SK-N-SH (cell line): ENCODE measurements at regions not wholly inside any gene's neighbourhood (a gene's known extent, or its start where the extent isn't known, plus 50 kb on each side); places are given as distances from the start of the nearest gene placed in this dataset.

Experiments
- CTCF ChIA-PET: fragments of 300-600, 350-600 bp; formaldehyde crosslinking; extraction: SDS; loops from one replicate; lab custom pipeline; 2021; lab: Yijun Ruan, JAX
- POLR2A ChIA-PET: fragments of 350-600 bp; sonication (Branson Sonifier 250); formaldehyde crosslinking; extraction: SDS; loops from one replicate; lab custom pipeline; 2020; ENCODE audit warnings: antibody characterized with exemption, inconsistent platforms; lab: Yijun Ruan, JAX
- DNase-seq: peaks from one replicate; pipeline ENCODE4 v3.0.0; 2012
- H2AFZ ChIP-seq: fragments of 200-600 bp; sonication (generic); 2 replicates; pipeline ENCODE4 v1.8.1; 2016; ENCODE audit warnings: antibody characterized with exemption, mild to moderate bottlenecking, low read depth
- H3F3A ChIP-seq: fragments of 200-600 bp; sonication (generic); replicated peaks from 2 replicates; pipeline ENCODE3; 2016; ENCODE audit warnings: antibody characterized with exemption, mild to moderate bottlenecking; ENCODE audit not compliant: insufficient read depth
- H3K27ac ChIP-seq, 2 experiments: fragments of 200-500 bp in 1 of 2; fragments of 200-600 bp in 1 of 2; sonication (Bioruptor generic) in 1 of 2; sonication (generic), shearing (Covaris generic) in 1 of 2; 2 replicates each; pipeline versions ENCODE4 v1.5.1 to v1.6.1; 2014 to 2016; ENCODE audit warnings: low read depth in 2 of 2, inconsistent platforms in 1 of 2, low read length in 1 of 2, mild to moderate bottlenecking in 1 of 2, mixed read lengths in 1 of 2
- H3K27me3 ChIP-seq: fragments of 200-600 bp; sonication (generic), shearing (Covaris generic); 2 replicates; pipeline ENCODE4 v1.6.1; 2016; ENCODE audit warnings: mixed run types; ENCODE audit not compliant: insufficient read depth
- H3K36me3 ChIP-seq, 2 experiments: fragments of 200-500 bp in 1 of 2; fragments of 200-600 bp in 1 of 2; sonication (Bioruptor generic) in 1 of 2; sonication (generic) in 1 of 2; replicated peaks in 1 of 2; 2 replicates each; pipeline versions ENCODE3 to v1.5.1; 2014 to 2016; ENCODE audit warnings: low read length in 1 of 2, mild to moderate bottlenecking in 1 of 2; ENCODE audit not compliant: insufficient read depth in 2 of 2, control insufficient read depth in 1 of 2
- H3K4me1 ChIP-seq, 2 experiments: fragments of 200-500 bp in 1 of 2; fragments of 200-600 bp in 1 of 2; sonication (Bioruptor generic) in 1 of 2; sonication (generic), shearing (Covaris generic) in 1 of 2; 2 replicates each; pipeline versions ENCODE4 v1.5.1 to v1.6.1; 2014 to 2016; ENCODE audit warnings: low read depth in 1 of 2, low read length in 1 of 2, mixed run types in 1 of 2; ENCODE audit not compliant: insufficient read depth in 2 of 2, control insufficient read depth in 1 of 2
- H3K4me2 ChIP-seq: fragments of 200-600 bp; sonication (generic), shearing (Covaris generic); 2 replicates; pipeline ENCODE4 v1.6.1; 2017; ENCODE audit warnings: mixed run types
- H3K4me3 ChIP-seq, 2 experiments: fragments of 200-500 bp in 1 of 2; fragments of 200-600 bp in 1 of 2; sonication (Bioruptor generic) in 1 of 2; sonication (generic), shearing (Covaris generic) in 1 of 2; 2 replicates each; pipeline versions ENCODE4 v1.5.1 to v1.8.1; 2014 to 2016; ENCODE audit warnings: low read depth in 2 of 2, inconsistent platforms in 1 of 2, low read length in 1 of 2, mild to moderate bottlenecking in 1 of 2, mixed read lengths in 1 of 2, moderate library complexity in 1 of 2
- H3K79me2 ChIP-seq: fragments of 200-600 bp; sonication (generic); 2 replicates; pipeline ENCODE4 v1.8.1; 2017; ENCODE audit warnings: mild to moderate bottlenecking; ENCODE audit not compliant: insufficient read depth
- H3K9ac ChIP-seq: fragments of 200-600 bp; sonication (generic); 2 replicates; pipeline ENCODE4 v1.6.1; 2017; ENCODE audit warnings: mixed run types
- H3K9me2 ChIP-seq: fragments of 200-600 bp; sonication (generic); 2 replicates; pipeline ENCODE4 v1.6.1; 2017; ENCODE audit warnings: mixed run types
- H3K9me3 ChIP-seq: fragments of 200-600 bp; sonication (generic); 2 replicates; pipeline ENCODE4 v1.6.1; 2017; ENCODE audit warnings: mixed run types, mild to moderate bottlenecking, moderate library complexity
- H4K20me1 ChIP-seq: fragments of 200-600 bp; sonication (generic); 2 replicates; pipeline ENCODE4 v1.6.1; 2017; ENCODE audit warnings: mild to moderate bottlenecking, mixed run types; ENCODE audit not compliant: insufficient read depth
- EP300 ChIP-seq, 2 experiments: IDR thresholded peaks; 2 replicates each; pipeline versions ENCODE4 v1.4.0 to v1.6.1; 2012; ENCODE audit warnings: borderline replicate concordance in 1 of 2, low read depth in 1 of 2, low read length in 1 of 2
- EZH2phosphoT487 ChIP-seq: fragments of 200-600 bp; sonication (generic); IDR thresholded peaks from 2 replicates; pipeline ENCODE4 v1.6.1; 2017; ENCODE audit warnings: low read depth, mixed run types, mild to moderate bottlenecking, antibody characterized with exemption, moderate library complexity, borderline replicate concordance
- FOSL2 ChIP-seq: IDR thresholded peaks from 2 replicates; pipeline ENCODE4 v1.4.0; 2012; ENCODE audit warnings: low read depth, mild to moderate bottlenecking, moderate library complexity, borderline replicate concordance
- FOXJ3 ChIP-seq: sonication (generic); formaldehyde crosslinking; IDR thresholded peaks from 2 replicates; pipeline ENCODE4 v1.5.1; 2020; ENCODE audit warnings: mild to moderate bottlenecking, missing genetic modification reagents
- GABPA ChIP-seq: IDR thresholded peaks from 2 replicates; pipeline ENCODE4 v1.4.0; 2012; ENCODE audit warnings: low read depth, mild to moderate bottlenecking
- GATA2 ChIP-seq: sonication (generic); formaldehyde crosslinking; IDR thresholded peaks from 2 replicates; pipeline ENCODE4 v1.5.0; 2020; ENCODE audit warnings: mild to moderate bottlenecking, missing genetic modification reagents
- NRF1 ChIP-seq: IDR thresholded peaks from 2 replicates; pipeline ENCODE4 v1.6.1; 2012; ENCODE audit warnings: low read depth, mild to moderate bottlenecking, low read length
- POLR2AphosphoS5 ChIP-seq: IDR thresholded peaks from 2 replicates; pipeline ENCODE4 v1.6.1; 2012; ENCODE audit warnings: low read depth, low read length
- RCOR1 ChIP-seq: fragments of 150-350 bp; IDR thresholded peaks from 2 replicates; pipeline ENCODE4 v1.6.1; 2017; ENCODE audit warnings: antibody characterized with exemption, low read length
- RFX5 ChIP-seq: IDR thresholded peaks from 2 replicates; pipeline ENCODE4 v1.6.1; 2012; ENCODE audit warnings: mild to moderate bottlenecking, improper control_type of control experiment, low read length
- SIN3A ChIP-seq: IDR thresholded peaks from 2 replicates; pipeline ENCODE4 v1.6.1; 2012; ENCODE audit warnings: low read depth, mild to moderate bottlenecking, low read length, moderate library complexity, borderline replicate concordance
- TAF1 ChIP-seq: IDR thresholded peaks from 2 replicates; pipeline ENCODE4 v1.6.1; 2012; ENCODE audit warnings: low read depth, mild to moderate bottlenecking, low read length, moderate library complexity, borderline replicate concordance
- YY1 ChIP-seq: IDR thresholded peaks from 2 replicates; pipeline ENCODE4 v1.4.0; 2012; ENCODE audit warnings: low read depth, mild to moderate bottlenecking
- whole genome bisulfite sequencing: methylation state at CpG from one replicate; pipeline ENCODE4 v1.1.6; 2017; ENCODE audit warnings: low lambda C conversion rate; 5-methylcytosine and 5-hydroxymethylcytosine counted together
- TF ChIP-seq, protein P1 (sequence below): IDR thresholded peaks from 2 replicates; pipeline ENCODE4 v1.6.1; 2012; ENCODE audit warnings: mild to moderate bottlenecking, low read depth, low read length, moderate library complexity
- TF ChIP-seq, protein P2 (sequence below): IDR thresholded peaks from 2 replicates; pipeline ENCODE4 v1.4.0; 2012; ENCODE audit warnings: low read depth, borderline replicate concordance
- TF ChIP-seq, protein P3 (sequence below): IDR thresholded peaks from 2 replicates; pipeline ENCODE4 v1.4.0; 2012; ENCODE audit warnings: low read depth
- TF ChIP-seq, protein P4 (sequence below): fragments of 200-600 bp; sonication (generic); IDR thresholded peaks from 2 replicates; pipeline ENCODE4 v1.6.1; 2017; ENCODE audit warnings: antibody characterized with exemption, mild to moderate bottlenecking, moderate library complexity
- TF ChIP-seq, protein P5 (sequence below): fragments of 150-350 bp; IDR thresholded peaks from 2 replicates; pipeline ENCODE4 v1.6.1; 2017; ENCODE audit warnings: antibody characterized with exemption, low read length, low read depth, borderline replicate concordance
- TF ChIP-seq, protein P6 (sequence below): fragments of 150-350 bp; IDR thresholded peaks from 2 replicates; pipeline ENCODE4 v1.6.1; 2016; ENCODE audit warnings: mild to moderate bottlenecking, low read depth, low read length

DNA sequence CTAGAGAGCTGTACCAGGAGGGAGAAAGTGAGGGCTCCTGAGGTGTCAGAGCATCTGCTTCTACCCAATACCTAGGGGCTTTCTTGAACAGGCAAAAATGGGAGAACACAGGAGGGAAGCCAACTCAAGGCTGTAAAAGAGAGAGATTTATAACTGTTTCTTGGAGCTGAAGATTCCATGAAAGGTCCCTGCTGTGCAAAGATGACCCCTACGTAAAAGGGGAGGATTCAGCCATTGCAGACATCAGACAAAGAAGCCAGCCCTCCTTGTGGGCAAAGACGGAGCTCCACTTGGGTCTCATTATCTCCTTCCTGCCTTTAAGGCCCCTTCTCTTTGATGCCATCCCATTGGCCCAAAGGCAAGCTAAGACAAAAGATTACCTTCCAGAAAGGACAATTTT, 524.1 kb upstream of the CAMK1G start:
- Histone ChIP-seq H3K4me1 (peaks cover 0 to 26% of the 10 kb centered on the region in 2 experiments; a peak in 2 of 4 replicates), H3K27ac (no peak overlapping the region), H3K9me2 (no peaks in the 10 kb centered on the region), H3K9me3 (no peaks in the 10 kb centered on the region), H3K4me3 (no peak overlapping the region), H4K20me1 (no peaks in the 10 kb centered on the region), H3K36me3 (no peaks in the 10 kb centered on the region), H3K27me3 (no peaks in the 10 kb centered on the region), H3K79me2 (no peaks in the 10 kb centered on the region), H2AFZ (no peak overlapping the region), H3K9ac (no peak overlapping the region), H3K4me2 (no peak overlapping the region), H3F3A (no peaks in the 10 kb centered on the region)
- WGBS: 60% methylated on average over 2 of the region's 2 CpGs
- ChIA-PET CTCF (interaction anchor here (0.9 to 1.4 kb wide), 4 partner anchors 9 to 144 kb away, joined by 3 to 5 read pairs (median 3); no protein-coding TSS in a partner anchor), POLR2A (no interaction called here)
- no peak for DNase-seq
- TF ChIP-seq RFX5 (no peak), EZH2phosphoT487 (no peak), NRF1 (no peak), FOXJ3 (CRISPR knock-in tag) (no peak), TAF1 (no peak)
- TF ChIP-seq, protein P1, sequence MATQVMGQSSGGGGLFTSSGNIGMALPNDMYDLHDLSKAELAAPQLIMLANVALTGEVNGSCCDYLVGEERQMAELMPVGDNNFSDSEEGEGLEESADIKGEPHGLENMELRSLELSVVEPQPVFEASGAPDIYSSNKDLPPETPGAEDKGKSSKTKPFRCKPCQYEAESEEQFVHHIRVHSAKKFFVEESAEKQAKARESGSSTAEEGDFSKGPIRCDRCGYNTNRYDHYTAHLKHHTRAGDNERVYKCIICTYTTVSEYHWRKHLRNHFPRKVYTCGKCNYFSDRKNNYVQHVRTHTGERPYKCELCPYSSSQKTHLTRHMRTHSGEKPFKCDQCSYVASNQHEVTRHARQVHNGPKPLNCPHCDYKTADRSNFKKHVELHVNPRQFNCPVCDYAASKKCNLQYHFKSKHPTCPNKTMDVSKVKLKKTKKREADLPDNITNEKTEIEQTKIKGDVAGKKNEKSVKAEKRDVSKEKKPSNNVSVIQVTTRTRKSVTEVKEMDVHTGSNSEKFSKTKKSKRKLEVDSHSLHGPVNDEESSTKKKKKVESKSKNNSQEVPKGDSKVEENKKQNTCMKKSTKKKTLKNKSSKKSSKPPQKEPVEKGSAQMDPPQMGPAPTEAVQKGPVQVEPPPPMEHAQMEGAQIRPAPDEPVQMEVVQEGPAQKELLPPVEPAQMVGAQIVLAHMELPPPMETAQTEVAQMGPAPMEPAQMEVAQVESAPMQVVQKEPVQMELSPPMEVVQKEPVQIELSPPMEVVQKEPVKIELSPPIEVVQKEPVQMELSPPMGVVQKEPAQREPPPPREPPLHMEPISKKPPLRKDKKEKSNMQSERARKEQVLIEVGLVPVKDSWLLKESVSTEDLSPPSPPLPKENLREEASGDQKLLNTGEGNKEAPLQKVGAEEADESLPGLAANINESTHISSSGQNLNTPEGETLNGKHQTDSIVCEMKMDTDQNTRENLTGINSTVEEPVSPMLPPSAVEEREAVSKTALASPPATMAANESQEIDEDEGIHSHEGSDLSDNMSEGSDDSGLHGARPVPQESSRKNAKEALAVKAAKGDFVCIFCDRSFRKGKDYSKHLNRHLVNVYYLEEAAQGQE: no peak
- TF ChIP-seq, protein P2, sequence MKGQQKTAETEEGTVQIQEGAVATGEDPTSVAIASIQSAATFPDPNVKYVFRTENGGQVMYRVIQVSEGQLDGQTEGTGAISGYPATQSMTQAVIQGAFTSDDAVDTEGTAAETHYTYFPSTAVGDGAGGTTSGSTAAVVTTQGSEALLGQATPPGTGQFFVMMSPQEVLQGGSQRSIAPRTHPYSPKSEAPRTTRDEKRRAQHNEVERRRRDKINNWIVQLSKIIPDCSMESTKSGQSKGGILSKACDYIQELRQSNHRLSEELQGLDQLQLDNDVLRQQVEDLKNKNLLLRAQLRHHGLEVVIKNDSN: no peak
- TF ChIP-seq, protein P3, sequence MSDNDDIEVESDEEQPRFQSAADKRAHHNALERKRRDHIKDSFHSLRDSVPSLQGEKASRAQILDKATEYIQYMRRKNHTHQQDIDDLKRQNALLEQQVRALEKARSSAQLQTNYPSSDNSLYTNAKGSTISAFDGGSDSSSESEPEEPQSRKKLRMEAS: no peak
- TF ChIP-seq, protein P4, sequence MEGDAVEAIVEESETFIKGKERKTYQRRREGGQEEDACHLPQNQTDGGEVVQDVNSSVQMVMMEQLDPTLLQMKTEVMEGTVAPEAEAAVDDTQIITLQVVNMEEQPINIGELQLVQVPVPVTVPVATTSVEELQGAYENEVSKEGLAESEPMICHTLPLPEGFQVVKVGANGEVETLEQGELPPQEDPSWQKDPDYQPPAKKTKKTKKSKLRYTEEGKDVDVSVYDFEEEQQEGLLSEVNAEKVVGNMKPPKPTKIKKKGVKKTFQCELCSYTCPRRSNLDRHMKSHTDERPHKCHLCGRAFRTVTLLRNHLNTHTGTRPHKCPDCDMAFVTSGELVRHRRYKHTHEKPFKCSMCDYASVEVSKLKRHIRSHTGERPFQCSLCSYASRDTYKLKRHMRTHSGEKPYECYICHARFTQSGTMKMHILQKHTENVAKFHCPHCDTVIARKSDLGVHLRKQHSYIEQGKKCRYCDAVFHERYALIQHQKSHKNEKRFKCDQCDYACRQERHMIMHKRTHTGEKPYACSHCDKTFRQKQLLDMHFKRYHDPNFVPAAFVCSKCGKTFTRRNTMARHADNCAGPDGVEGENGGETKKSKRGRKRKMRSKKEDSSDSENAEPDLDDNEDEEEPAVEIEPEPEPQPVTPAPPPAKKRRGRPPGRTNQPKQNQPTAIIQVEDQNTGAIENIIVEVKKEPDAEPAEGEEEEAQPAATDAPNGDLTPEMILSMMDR: no peak

DNA sequence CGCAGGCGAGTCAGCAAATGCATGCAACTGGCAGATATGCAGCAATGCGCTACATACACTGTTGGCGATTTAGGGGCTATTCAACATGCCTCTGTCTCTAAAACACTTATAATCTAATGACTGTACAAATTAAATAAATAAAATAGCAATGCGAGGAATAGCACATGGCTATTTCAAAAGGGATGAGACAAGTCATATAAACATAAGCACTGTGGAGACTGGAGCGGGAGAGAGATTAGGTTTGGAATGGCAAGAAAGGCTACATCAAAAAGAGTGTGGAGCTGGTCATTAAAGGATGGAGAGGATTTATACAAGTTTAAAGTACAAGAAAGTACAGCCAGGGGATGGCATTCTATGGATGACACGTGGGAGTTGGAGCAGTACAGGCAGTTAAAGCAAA, 523.5 kb upstream of the CAMK1G start:
- H3K4me1 ChIP-seq: peaks cover 0 to 32% of the 10 kb centered on the region in 2 experiments; a peak in 2 of 4 replicates
- DNase-seq: no peak
- no peaks in the 10 kb centered on the region for H3F3A ChIP-seq
- H3K4me3 ChIP-seq: no peak overlapping the region
- CTCF ChIA-PET: interaction anchor here (1.4 kb wide), 2 partner anchors 9 to 11 kb away, joined by 3 to 5 read pairs; no protein-coding TSS in a partner anchor
- H3K9ac ChIP-seq: no peak overlapping the region
- POLR2A ChIA-PET: no interaction called here
- no peaks in the 10 kb centered on the region for H3K36me3 ChIP-seq
- H3K27ac ChIP-seq: peak overlapping the region in 1 of 2 experiments; percentile 7; a peak in 1 of 4 replicates
- no peak overlapping the region for H2AFZ ChIP-seq
- H3K9me3 ChIP-seq: no peaks in the 10 kb centered on the region
- H3K4me2 ChIP-seq: no peak overlapping the region
- no peaks in the 10 kb centered on the region for H3K27me3 ChIP-seq
- H3K79me2 ChIP-seq: no peaks in the 10 kb centered on the region
- H3K9me2 ChIP-seq: no peaks in the 10 kb centered on the region
- 73% methylated on average over 6 of the region's 7 CpGs for WGBS
- no peaks in the 10 kb centered on the region for H4K20me1 ChIP-seq
- TF ChIP-seq GATA2: no peak
- TF ChIP-seq YY1: no peak
- no peak for TF ChIP-seq EP300 (IDR thresholded peaks at IDR 0.05; ENCODE audit: borderline replicate concordance in 1 of 2, low read depth in 1 of 2, low read length in 1 of 2)
- TF ChIP-seq GABPA: no peak
- TF ChIP-seq, protein P5, sequence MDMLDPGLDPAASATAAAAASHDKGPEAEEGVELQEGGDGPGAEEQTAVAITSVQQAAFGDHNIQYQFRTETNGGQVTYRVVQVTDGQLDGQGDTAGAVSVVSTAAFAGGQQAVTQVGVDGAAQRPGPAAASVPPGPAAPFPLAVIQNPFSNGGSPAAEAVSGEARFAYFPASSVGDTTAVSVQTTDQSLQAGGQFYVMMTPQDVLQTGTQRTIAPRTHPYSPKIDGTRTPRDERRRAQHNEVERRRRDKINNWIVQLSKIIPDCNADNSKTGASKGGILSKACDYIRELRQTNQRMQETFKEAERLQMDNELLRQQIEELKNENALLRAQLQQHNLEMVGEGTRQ: no peak
- TF ChIP-seq RCOR1: no peak
- TF ChIP-seq POLR2AphosphoS5: no peak
- TF ChIP-seq FOSL2: no peak
- TF ChIP-seq, protein P6, sequence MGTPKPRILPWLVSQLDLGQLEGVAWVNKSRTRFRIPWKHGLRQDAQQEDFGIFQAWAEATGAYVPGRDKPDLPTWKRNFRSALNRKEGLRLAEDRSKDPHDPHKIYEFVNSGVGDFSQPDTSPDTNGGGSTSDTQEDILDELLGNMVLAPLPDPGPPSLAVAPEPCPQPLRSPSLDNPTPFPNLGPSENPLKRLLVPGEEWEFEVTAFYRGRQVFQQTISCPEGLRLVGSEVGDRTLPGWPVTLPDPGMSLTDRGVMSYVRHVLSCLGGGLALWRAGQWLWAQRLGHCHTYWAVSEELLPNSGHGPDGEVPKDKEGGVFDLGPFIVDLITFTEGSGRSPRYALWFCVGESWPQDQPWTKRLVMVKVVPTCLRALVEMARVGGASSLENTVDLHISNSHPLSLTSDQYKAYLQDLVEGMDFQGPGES: no peak
- TF ChIP-seq SIN3A: no peak
